Activated CD8-positive, alpha-beta memory T cell treated with anti-CD3 and anti-CD28 coated beads for 36 hours (primary cell): ENCODE measurements at regions not wholly inside any gene's neighbourhood (a gene's known extent, or its start where the extent isn't known, plus 50 kb on each side); places are given as distances from the start of the nearest gene placed in this dataset.

Experiments used
- CTCF ChIA-PET: fragments of 350-600 bp; sonication (Branson Sonifier 250); formaldehyde crosslinking; loops from one replicate; lab custom pipeline; 2021; ENCODE audit warnings: antibody characterized with exemption; lab: Charles Lee
- POLR2A ChIA-PET: fragments of 350-600 bp; sonication (Branson Sonifier 250); formaldehyde crosslinking; loops from one replicate; lab custom pipeline; 2021; ENCODE audit warnings: antibody characterized with exemption; lab: Charles Lee

GRCh38 chr15:47445723-47446392 lies 271.4 kb upstream of the SEMA6D start:
- ChIA-PET CTCF (no interaction called here), POLR2A (no interaction called here)

GRCh38 chr15:47460795-47461573 lies 256.3 kb upstream of the SEMA6D start:
- ChIA-PET CTCF (no interaction called here), POLR2A (no interaction called here)

GRCh38 chr15:47461652-47462141 lies 255.6 kb upstream of the SEMA6D start:
- POLR2A ChIA-PET, result no interaction called here
- CTCF ChIA-PET, result no interaction called here

- ChIA-PET CTCF (no interaction called here), POLR2A (no interaction called here)
Measured at GRCh38 chr15:47466357-47466756, 250.9 kb upstream of the SEMA6D start.

- CTCF ChIA-PET, result no interaction called here
- POLR2A ChIA-PET, result no interaction called here
Measured at GRCh38 chr15:47470983-47471382, 246.3 kb upstream of the SEMA6D start.

- CTCF ChIA-PET, result no interaction called here
- POLR2A ChIA-PET, result no interaction called here
Measured at GRCh38 chr15:47473106-47473725, 244.1 kb upstream of the SEMA6D start.

GRCh38 chr15:47473832-47474231 lies 243.5 kb upstream of the SEMA6D start:
- POLR2A ChIA-PET, result no interaction called here
- CTCF ChIA-PET, result no interaction called here

- POLR2A ChIA-PET, result no interaction called here
- CTCF ChIA-PET, result no interaction called here
Measured at GRCh38 chr15:47475336-47475735, 242.0 kb upstream of the SEMA6D start.

GRCh38 chr15:47477341-47477740 lies 240.0 kb upstream of the SEMA6D start:
- POLR2A ChIA-PET, result no interaction called here

GRCh38 chr15:47484059-47484458 lies 233.2 kb upstream of the SEMA6D start:
- CTCF ChIA-PET, result no interaction called here
- POLR2A ChIA-PET, result no interaction called here

More at GRCh38 chr15:47477341-47477740, 240.0 kb upstream of the SEMA6D start:
- CTCF ChIA-PET, result no interaction called here

- CTCF ChIA-PET, result no interaction called here
Measured at GRCh38 chr15:47484997-47485396, 232.3 kb upstream of the SEMA6D start.

GRCh38 chr15:47485419-47485818 lies 231.9 kb upstream of the SEMA6D start:
- ChIA-PET CTCF (no interaction called here), POLR2A (no interaction called here)

More at GRCh38 chr15:47484997-47485396, 232.3 kb upstream of the SEMA6D start:
- POLR2A ChIA-PET, result no interaction called here

GRCh38 chr15:47486040-47486439 lies 231.3 kb upstream of the SEMA6D start:
- CTCF ChIA-PET, result no interaction called here
- POLR2A ChIA-PET, result no interaction called here

- ChIA-PET CTCF (no interaction called here), POLR2A (no interaction called here)
Measured at GRCh38 chr15:47492195-47492594, 225.1 kb upstream of the SEMA6D start.

- CTCF ChIA-PET, result no interaction called here
Measured at GRCh38 chr15:47493357-47494247, 223.7 kb upstream of the SEMA6D start.

GRCh38 chr15:47496343-47497185 lies 220.7 kb upstream of the SEMA6D start:
- CTCF ChIA-PET, result no interaction called here
- POLR2A ChIA-PET, result no interaction called here

More at GRCh38 chr15:47493357-47494247, 223.7 kb upstream of the SEMA6D start:
- POLR2A ChIA-PET, result no interaction called here

- ChIA-PET POLR2A (no interaction called here), CTCF (no interaction called here)
Measured at GRCh38 chr15:47500842-47501241, 216.5 kb upstream of the SEMA6D start.

- POLR2A ChIA-PET, result no interaction called here
- CTCF ChIA-PET, result no interaction called here
Measured at GRCh38 chr15:47502041-47502440, 215.3 kb upstream of the SEMA6D start.

- ChIA-PET CTCF (no interaction called here), POLR2A (no interaction called here)
Measured at GRCh38 chr15:47503876-47504275, 213.4 kb upstream of the SEMA6D start.
